ENCODE measurements at regions not wholly inside any gene's neighbourhood (a gene's known extent, or its start where the extent isn't known, plus 50 kb on each side); places are given as distances from the start of the nearest gene placed in this dataset.

- Histone ChIP-seq H3K27ac (ENCODE audit: low read depth, low read length) (no peak overlapping the region), H2AFZ (ENCODE audit: low read depth, low read length, poor library complexity, severe bottlenecking) (no peak overlapping the region), H3K9me2 (ENCODE audit: insufficient read depth) (no peaks in the 10 kb centered on the region), H3K27me3 (ENCODE audit: insufficient read depth, low read length) (no peaks in the 10 kb centered on the region), H3K4me1 (ENCODE audit: control insufficient read depth in 1 of 2, insufficient read depth in 2 of 2, low read length in 2 of 2) (no peaks in the 10 kb centered on the region; a peak in 1 of 4 replicates), H3K9ac (ENCODE audit: low read length) (no peak overlapping the region), H4K20me1 (ENCODE audit: insufficient read depth) (no peaks in the 10 kb centered on the region), H3K4me3 (replicated peaks in 1 of 2; ENCODE audit: low read depth in 1 of 2, low read length in 2 of 2) (no peak overlapping the region), H3K4me2 (ENCODE audit: low read length) (no peak overlapping the region), H3K79me2 (ENCODE audit: insufficient read depth, low read length) (no peaks in the 10 kb centered on the region), H3K36me3 (ENCODE audit: control insufficient read depth in 1 of 2, insufficient read depth in 2 of 2, low read length in 2 of 2) (no peaks in the 10 kb centered on the region), H3K9me3 (ENCODE audit: control insufficient read depth in 1 of 2, insufficient read depth in 1 of 2, low read depth in 1 of 2, low read length in 2 of 2) (no peaks in the 10 kb centered on the region)
- intact Hi-C loops (cut with micrococcal nuclease): no loop called here
- POLR2A ChIA-PET: no interaction called here
- CTCF ChIA-PET: no interaction called here
- no peak for ATAC-seq
- no peak for TF ChIP-seq CTCF (IDR thresholded peaks at IDR 0.05 in 2 of 3, conservative IDR thresholded peaks at IDR 0.05 in 1 of 3; ENCODE audit: borderline replicate concordance in 1 of 3, insufficient read depth in 1 of 3, low read depth in 2 of 3, low read length in 2 of 3)
- no peak for TF ChIP-seq POLR2AphosphoS5 (IDR thresholded peaks at IDR 0.05; ENCODE audit: low read depth, low read length)
- TF ChIP-seq EZH2phosphoT487 (IDR thresholded peaks at IDR 0.05; ENCODE audit: borderline replicate concordance): no peak
- no peak for TF ChIP-seq ATF3 (IDR thresholded peaks at IDR 0.05)
- no peak for TF ChIP-seq SIN3A (IDR thresholded peaks at IDR 0.05; ENCODE audit: low read depth)
- no peak for TF ChIP-seq CEBPB (IDR thresholded peaks at IDR 0.05; ENCODE audit: low read depth)
- TF ChIP-seq ZFX (IDR thresholded peaks at IDR 0.05): no peak
- no peak for TF ChIP-seq ZBTB33 (IDR thresholded peaks at IDR 0.05; ENCODE audit: extremely low read depth, insufficient replicate concordance, low read length)
- no peak for TF ChIP-seq POLR2A (IDR thresholded peaks at IDR 0.05; ENCODE audit: borderline replicate concordance, extremely low read depth, insufficient read depth, insufficient read length)
- no peak for TF ChIP-seq RAD21 (IDR thresholded peaks at IDR 0.05; ENCODE audit: low read depth)
- TF ChIP-seq YY1 (IDR thresholded peaks at IDR 0.05; ENCODE audit: extremely low read depth, insufficient replicate concordance, low read depth, low read length): no peak
- no peak for TF ChIP-seq TCF7L2 (IDR thresholded peaks at IDR 0.05; ENCODE audit: borderline replicate concordance, extremely low read depth, insufficient read depth, insufficient read length)
- no peak for TF ChIP-seq ELF1 (IDR thresholded peaks at IDR 0.05; ENCODE audit: borderline replicate concordance, low read depth)
- TF ChIP-seq EZH2 (IDR thresholded peaks at IDR 0.05): no peak
- TF ChIP-seq REST (IDR thresholded peaks at IDR 0.05; ENCODE audit: low read depth): no peak
- TF ChIP-seq MAX (IDR thresholded peaks at IDR 0.05): no peak
- no peak for TF ChIP-seq SRF (IDR thresholded peaks at IDR 0.05; ENCODE audit: low read depth)
- TF ChIP-seq JUND (IDR thresholded peaks at IDR 0.05): no peak
- no TSS peak for BruUV-seq (replicated peaks)
- RAD21 ChIA-PET (ENCODE audit: low non-redundant PET in 1 of 2, low total read pairs in 2 of 2, uncharacterized antibody in 2 of 2, unreplicated experiment in 2 of 2): no interaction called here
- DNase-seq (ENCODE audit: low read depth, low spot score): no peak
Measured at GRCh38 chr9:90060256-90060655, 455.4 kb downstream of the GADD45G start.
